NCI-H526 treated with DMSO at 0.1 percent for 48 hours (cell line): ENCODE measurements at regions not wholly inside any gene's neighbourhood (a gene's known extent, or its start where the extent isn't known, plus 50 kb on each side); places are given as distances from the start of the nearest gene placed in this dataset.
"Not testable (repeated sequence)": the region's sequence is repeated elsewhere in the genome, so short reads cannot be mapped to it uniquely, and the experiment has no call there.

Experiments used
- DNase-seq: peaks from one replicate; lab custom pipeline; 2025; lab: John Stamatoyannopoulos, UW

DNA sequence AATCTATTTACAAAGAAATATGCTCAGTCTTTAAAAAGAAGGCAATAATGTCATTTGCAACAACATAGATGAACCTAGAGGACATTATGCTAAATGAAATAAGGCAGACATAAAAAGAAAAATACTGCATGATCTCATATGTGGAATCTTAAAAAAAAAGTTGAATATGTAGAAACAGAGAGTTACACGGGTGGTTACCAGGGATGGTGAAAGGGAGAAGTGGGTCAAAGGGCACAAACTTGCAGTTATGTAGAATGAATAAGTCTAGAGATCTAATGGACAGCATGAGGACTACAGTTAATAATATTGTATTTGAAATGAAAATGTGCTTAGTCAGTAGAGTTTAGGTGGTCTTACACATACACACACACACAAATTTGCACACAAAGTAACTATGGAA lies 88.2 kb upstream of the CCDC71L start:
- no peak for DNase-seq

- DNase-seq: no peak
Measured at GRCh38 chr7:106750773-106751172, 89.8 kb upstream of the CCDC71L start.

- DNase-seq: no peak
Measured at GRCh38 chr7:106752367-106752766, 91.4 kb upstream of the CCDC71L start.

DNA sequence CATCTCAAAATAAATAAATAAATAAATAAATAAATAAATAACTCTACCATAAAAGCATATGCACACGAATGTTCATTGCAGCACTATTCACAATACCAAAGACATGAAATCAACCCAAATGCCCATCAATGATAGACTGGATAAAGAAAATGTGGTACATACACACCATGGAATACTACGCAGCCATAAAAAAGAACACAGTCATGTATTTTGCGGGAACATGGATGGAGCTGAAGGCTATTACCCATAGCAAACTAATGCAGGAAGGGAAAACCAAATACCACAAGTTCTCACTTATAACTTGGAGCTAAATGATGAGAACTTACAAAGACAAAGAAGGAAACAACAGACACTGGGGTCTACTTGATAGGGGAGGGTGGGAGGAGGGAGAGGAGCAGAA lies 94.1 kb upstream of the CCDC71L start:
- not testable (repeated sequence) for DNase-seq

DNA sequence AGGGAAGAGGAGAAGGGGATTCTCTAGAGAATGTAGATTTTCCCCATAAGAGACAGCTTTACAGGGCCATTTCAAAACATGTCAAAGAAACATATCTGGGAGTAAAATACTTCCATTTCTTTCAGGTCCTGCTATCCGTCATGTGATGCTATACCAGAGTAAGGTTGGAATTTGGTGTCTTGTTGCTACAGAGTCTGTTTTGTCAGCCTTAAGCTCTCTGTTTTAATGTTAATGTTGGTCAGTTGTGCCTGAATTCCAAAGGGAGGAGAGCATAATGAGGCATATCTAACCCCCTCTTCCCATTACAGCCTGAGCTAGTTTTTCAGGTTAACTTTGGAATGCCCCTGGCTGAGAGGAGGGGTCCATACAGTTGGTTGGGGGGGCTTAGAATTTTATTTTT lies 94.7 kb upstream of the CCDC71L start:
- DNase-seq: no peak

DNA sequence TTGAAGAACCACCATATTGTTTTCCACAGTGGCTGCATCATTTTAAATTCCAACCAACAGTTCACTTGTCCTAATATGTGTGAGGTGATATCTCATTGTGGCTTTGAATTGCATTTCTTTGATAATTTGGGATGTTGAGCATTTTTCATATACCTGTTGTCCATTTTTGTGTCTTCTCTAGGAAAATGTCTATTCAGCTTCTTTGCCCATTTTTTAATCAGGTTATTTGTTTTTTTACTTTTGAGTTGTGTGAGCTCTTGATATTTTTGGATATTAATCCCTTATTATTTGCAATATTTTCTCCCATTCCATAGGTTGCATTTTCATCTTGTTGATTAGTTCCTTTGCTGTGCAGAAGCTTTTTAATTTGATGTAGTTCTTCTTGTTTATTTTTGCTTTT lies 95.1 kb upstream of the CCDC71L start:
- no peak for DNase-seq

DNA sequence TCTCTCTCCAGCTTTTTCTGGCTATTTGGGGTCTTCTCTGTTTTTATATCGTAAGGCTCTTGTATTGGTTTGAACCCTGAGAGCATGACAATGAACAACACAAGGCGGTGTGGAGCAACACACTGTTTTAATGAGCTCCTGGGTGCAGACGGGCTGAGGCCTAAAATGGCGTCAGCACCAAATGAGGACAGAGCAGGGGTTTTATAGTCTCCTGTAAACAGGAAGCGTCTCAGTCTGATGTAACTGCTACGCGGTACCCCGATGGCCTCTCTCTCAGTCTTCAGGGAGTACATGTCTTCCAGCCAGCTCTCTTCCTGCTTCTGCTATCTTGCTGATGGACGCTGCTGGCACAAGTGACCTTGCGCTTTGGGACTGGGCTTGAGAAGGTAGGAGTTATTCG lies 95.9 kb upstream of the CCDC71L start:
- no peak for DNase-seq

- no peak for DNase-seq
Measured at GRCh38 chr7:106757846-106758245, 96.9 kb upstream of the CCDC71L start.

DNA sequence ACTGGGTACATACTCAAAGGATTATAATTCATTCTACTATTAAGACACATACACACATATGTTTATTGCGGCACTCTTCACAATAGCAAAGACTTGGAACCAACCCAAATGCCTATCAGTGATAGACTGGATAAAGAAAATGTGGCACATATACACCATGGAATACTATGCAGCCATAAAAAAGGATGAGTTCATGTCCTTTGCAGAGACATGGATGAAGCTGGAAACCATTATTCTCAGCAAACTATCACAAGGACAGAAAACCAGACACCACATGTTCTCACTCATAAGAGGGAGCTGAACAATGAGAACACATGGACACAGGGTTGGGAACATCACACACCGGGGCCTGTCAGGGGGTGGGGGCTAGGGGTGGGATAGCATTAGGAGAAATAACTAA lies 101.9 kb upstream of the CCDC71L start:
- DNase-seq: not testable (repeated sequence)

- no peak for DNase-seq
Measured at GRCh38 chr7:106763717-106764116, 101.4 kb upstream of the PIK3CG start.

DNA sequence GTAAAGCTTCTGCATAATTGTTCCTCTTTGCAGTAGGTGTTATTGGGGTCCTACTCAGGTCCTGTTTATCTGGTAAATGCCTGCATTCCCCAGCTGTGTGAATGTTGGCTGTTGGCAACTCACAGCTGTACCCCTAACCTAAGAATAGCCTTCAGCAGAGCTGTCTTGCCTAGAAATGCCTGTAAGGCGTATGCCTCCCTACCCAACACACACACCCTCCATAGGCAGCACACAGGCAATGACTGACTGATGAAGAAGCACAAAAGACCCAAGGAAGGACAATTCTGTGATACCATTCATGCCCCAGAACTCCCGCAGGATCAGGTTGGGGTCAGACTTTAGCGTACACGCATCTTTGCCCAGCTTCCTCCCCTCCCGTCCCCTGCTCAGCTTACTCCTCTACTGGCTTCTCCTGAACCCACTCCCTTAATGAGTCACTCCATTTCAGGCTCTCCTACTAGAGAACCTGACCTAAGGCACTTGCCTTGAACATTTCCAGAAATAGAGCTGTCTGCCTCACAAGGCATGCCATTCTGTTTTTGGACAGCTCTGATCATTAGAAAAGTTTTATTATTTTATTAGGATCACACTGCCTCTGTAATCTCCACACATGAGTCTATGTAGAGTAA lies 99.2 kb upstream of the PIK3CG start:
- DNase-seq: no peak

DNA sequence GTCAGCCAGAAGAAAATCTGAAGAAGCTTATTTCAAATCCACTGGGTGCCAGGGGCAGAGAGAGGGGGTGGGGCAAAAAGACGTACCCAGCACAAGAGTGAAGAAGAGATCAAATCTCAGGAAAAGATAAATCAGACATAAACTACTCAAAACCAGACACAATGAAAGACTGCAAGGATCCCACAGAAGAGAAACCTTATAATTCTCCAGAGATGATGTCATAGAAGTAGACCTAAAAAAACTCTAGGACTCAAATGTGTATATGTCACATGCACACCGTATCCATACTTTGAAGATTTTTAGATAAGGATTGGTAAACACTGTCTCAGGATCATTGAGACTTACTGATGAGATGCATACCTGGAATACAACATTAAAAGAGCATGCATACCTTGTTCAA lies 98.5 kb upstream of the PIK3CG start:
- no peak for DNase-seq

- no peak for DNase-seq
Measured at GRCh38 chr7:106767078-106767477, 98.0 kb upstream of the PIK3CG start.

DNA sequence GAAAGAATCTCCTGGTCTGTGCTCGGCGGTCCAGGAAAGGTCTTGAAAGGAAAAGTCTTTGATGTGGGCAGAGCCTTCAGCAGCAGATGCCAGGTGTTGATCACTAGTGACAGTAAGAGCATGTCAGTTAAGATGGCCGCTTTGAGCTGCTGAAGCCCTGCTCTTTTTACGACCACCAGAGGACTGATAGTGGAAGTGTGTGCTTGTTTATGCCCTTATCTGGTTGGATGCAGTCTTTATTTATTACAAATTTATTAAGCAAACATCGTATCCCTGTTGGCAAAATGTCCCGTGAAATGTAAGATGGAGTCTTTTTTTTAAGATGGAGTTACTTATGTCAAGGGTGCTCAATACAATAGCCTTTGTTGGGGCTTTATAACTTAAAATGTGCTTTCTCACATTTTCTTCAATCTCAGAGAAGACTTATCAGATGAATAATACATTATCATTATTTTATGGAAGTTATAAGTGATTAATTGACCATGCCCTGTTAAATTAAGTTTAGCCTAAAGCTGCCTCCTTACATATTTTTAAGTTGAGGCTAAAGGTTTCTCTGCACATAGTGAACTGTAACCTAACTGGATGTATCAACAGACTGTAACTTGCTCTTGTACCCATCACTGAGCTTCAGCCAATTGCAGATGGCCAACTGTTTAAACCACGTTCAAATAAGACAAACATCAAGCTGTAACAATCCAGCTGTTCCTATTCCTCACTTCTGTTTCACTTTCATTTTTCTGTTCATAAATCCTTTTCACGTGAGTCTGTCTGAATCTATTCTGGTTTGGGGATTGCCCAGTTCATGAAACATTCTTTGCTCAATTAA lies 97.4 kb upstream of the PIK3CG start:
- no peak for DNase-seq

DNA sequence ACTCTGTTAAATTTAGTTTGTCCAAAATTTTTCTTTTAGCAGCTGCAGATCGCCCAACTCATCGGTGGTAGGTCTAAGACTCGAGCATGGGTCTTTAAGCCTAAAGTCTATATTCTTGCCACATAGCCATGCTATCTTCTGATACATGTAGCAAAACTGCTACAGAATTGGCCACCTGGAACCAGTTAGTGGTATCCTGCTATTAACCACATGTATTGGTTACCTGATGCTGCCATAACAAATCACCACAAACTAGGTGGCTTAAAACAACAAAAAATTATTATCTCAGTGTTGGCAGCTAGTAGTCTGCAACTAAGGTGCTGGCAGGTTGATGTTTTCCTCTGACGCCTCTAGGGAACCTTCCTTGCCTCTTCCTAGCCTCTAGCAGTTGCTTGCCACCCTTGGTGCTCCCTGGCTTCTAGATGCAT lies 96.7 kb upstream of the PIK3CG start:
- no peak for DNase-seq

GRCh38 chr7:106770191-106770590 lies 94.9 kb upstream of the PIK3CG start:
- no peak for DNase-seq

DNA sequence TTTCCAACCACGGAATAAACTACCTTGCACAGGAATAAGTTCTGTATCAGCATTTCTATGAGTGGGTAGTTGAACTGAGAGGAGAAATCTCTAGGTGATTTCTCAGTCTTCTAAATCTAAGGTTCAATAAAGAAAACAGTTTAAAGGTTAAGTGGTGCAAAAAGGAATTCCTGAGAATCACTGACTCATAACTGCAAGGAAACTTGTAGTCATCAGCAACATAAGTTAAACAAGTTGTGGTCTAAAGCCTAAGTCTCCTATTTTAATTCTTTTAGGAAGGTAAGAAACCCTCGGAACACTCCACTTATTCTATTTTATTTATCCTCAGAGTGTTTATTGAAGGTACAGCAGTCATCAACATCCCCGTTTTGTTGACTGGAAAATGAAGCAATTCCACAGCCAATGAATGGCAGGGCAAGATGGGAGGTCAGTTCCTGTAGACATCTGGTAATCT lies 92.4 kb upstream of the PIK3CG start:
- DNase-seq: no peak

GRCh38 chr7:106773228-106773627 lies 91.9 kb upstream of the PIK3CG start:
- no peak for DNase-seq

- DNase-seq: no peak
Measured at GRCh38 chr7:106773721-106774120, 91.4 kb upstream of the PIK3CG start.

DNA sequence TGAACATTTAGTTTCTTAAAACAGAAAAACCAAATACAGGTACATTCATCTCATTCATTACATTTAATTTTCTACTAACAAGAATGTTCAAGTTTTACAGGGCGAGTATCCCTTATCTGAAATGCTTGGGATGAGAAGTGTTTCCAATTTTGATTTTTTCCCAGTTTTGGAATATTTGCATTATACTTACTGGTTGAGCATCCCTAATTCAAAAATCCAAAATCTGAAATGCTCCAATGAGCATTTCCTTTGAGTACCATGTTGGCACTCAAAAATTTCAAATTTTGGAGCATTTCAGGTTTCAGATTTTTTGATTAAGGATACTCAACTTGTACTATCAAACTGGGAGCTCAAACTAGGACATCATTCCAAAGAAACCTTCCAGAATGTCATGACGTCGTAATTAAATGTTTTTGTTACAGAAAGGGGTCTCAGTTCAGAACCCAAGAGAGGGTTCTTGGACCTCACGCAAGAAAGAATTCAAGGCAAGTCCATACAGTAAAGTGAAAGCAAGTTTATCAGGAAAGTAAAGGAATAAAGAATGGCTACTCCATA lies 90.8 kb upstream of the PIK3CG start:
- no peak for DNase-seq

DNA sequence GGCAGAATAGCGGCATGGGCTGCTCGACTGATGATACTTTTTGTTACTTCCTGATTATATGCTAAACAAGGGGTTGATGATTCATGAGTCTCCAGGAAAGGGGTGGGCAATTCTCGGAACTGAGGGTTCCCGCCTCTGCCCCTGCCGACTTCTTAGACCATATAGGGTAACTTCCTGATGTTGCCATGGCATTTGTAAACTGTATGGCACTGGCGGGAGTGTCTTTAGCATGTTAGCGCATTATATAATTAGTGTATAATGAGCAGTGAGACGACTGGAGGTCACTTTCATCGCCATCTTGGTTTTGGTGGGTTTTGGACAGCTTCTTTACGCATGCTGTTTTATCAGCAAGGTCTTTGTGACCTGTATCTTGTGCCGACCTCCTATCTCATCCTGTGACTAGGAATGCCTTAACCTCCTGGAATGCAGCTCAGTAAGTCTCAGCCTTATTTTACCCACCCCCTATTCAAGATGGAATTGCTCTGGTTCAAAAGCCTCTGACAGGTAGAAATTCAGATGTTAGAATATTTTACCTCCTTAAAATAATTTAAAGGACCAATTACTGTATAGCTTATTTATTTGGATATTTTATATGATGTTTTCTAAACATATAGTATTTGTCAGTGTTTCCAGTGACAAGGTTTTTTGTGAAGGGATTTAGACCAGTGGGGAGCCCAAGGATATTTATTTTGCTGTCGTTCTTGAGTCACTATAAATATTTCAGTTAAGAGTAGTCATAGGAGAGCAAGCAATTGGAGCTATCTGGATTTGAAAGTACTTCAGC lies 90.1 kb upstream of the PIK3CG start:
- no peak for DNase-seq

GRCh38 chr7:106775552-106775936 lies 89.5 kb upstream of the PIK3CG start:
- DNase-seq: no peak
